GM23248 (cell line): ENCODE measurements at regions not wholly inside any gene's neighbourhood (a gene's known extent, or its start where the extent isn't known, plus 50 kb on each side); places are given as distances from the start of the nearest gene placed in this dataset.

Experiments used
- EZH2 ChIP-seq: fragments of 200-600 bp; sonication (generic); IDR thresholded peaks from 2 replicates; pipeline ENCODE4 v1.6.1; 2018; ENCODE audit warnings: antibody characterized with exemption, mild to moderate bottlenecking; ENCODE audit not compliant: insufficient read depth, poor library complexity, severe bottlenecking
- EZH2phosphoT487 ChIP-seq: fragments of 200-600 bp; sonication (generic); IDR thresholded peaks from 2 replicates; pipeline ENCODE4 v1.6.1; 2018; ENCODE audit warnings: antibody characterized with exemption, moderate library complexity, mild to moderate bottlenecking, low read depth; ENCODE audit not compliant: insufficient read depth

DNA sequence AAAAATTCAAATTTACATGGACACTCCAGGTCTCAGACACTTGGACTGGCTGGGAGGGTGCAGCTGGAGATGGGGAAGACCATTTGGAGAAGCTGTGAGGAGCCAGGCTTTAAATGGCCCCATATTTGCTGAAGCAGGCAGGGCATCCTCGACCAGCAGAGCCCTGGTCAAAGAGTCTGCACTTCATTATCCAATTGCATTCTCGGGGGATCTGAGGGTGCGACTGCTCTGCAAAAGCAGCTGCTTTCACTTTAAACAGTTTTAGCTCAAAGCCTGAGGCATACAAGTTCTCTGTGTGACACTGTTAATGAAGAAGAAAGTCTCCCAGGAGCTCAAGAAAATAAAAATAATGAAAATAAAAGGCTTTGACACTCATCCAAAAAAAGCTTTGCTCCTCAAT is 98.0 kb upstream of the SLC25A36 start:
- TF ChIP-seq EZH2 (no peak), EZH2phosphoT487 (no peak)
